ENCODE measurements at regions not wholly inside any gene's neighbourhood (a gene's known extent, or its start where the extent isn't known, plus 50 kb on each side); places are given as distances from the start of the nearest gene placed in this dataset.

DNA sequence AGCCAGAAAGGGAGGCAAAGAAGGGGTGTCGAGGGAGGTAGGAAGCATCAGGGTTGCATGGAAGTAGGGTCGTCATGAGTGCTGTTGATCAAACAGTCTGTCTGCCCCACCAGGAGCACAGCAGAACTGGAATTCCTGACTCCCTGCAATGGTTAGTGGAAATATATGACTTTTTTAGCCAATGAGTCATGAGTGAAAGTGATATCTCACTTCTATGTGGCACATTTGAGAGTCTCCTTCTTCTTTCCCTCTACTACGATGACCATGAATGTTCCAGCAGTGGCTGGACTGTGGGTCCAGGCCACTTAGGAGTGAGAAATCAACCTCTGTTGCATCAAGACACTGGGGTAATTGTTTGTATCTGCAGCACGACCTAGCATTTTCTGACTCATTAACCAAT lies 199.5 kb downstream of the TTC32 start:
- no peak for DNase-seq (ENCODE audit: low read depth, low spot score)
- H3K4me3 ChIP-seq (ENCODE audit: low read length), result no peak overlapping the region

DNA sequence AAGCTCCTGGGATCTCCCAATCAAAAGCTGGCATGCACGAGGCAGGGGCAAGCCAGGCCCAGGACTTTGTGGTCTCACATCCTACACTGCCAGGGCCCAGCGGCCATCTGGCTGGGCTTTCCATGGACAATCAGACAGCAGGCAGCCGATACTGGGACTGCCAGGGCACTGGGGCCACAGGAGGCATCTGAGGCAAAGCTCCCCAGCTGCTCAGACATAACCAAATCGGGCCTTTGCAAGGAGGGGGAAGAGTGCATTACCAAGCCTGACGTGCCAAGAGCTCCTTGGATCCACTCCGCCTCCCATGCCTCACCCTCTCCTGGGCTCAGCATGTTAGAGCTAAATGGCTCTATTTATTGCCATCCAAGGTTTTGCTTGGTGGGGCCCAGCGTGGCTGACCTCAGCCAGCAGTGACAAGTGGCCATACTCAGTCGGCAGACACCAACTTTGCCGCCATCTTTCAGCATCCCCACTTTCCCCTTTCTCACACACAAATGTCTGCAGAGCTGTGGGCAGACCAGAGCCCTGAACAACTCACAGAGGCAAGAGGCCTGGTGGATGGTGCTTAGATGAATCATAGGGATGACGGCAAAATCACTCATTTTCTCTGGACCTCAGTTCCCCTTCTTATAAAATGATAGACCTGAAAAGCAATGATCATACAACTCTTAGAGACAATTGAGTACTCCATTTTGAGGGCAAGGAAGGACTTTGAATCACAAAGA lies 200.8 kb downstream of the TTC32 start:
- no peak for DNase-seq (ENCODE audit: low read depth, low spot score)
- H3K4me3 ChIP-seq (ENCODE audit: low read length), result no peak overlapping the region

DNA sequence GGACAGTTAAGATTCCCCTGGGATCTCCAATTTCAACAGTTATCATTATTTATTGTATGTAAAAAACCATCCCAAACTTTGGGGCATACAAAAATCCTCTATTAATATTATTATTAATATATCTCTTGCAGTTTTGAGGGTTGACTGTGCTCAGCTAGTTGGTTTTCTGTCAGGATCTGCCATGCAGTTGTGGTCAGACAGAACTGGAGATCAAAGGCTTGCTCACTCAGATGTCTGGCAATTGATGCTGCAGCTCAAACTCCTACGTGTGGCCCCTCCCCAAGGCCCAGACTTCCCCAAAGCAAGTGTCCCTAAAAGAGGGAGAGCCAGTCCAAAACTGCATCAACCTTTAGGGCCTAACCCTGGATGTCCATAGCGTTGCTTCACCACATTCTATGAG lies 204.7 kb downstream of the TTC32 start:
- DNase-seq (ENCODE audit: low read depth, low spot score), result no peak
- no peak overlapping the region for H3K4me3 ChIP-seq (ENCODE audit: low read length)

DNA sequence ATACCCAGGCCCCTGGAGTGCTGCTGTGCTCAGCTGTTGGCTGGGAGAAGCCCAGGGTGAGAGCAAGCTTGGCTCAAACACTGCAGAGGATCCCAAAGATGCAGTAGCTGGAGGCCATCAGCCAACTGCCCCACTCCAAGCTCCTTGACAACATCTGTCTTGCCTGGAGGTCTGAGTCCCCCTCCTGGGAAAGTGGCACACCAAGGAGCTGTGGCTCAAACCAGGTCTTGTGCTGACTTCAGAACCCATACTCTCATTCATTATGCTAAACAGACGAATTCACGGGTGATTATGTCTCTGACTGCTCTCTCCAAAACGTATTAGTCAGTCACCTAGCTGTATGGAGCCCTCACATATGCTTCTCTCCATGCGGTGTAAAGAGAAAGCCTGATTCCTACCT lies 206.1 kb downstream of the TTC32 start:
- H3K4me3 ChIP-seq (ENCODE audit: low read length), result no peak overlapping the region
- no peak for DNase-seq (ENCODE audit: low read depth, low spot score)

DNA sequence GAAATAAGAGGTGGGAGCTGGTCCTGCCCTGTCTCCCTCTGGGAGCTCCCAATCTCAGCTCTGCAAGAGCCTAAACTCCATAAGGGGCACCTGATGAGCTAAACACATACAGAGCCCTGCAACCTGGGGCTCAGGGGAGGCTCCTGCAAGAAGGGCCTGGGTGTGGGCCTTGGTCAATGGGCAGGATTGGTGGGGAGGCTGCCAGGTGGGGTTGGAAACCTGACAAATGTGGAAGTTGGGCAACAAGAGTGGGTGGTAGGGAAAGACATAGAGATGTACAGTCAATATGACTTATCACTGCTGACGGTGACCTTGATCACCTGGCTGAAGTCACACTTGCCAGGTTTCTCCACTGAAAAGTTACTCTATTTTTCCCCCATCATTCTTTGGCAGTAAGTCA lies 209.9 kb downstream of the TTC32 start:
- no peak overlapping the region for H3K4me3 ChIP-seq (ENCODE audit: low read length)
- no peak for DNase-seq (ENCODE audit: low read depth, low spot score)

DNA sequence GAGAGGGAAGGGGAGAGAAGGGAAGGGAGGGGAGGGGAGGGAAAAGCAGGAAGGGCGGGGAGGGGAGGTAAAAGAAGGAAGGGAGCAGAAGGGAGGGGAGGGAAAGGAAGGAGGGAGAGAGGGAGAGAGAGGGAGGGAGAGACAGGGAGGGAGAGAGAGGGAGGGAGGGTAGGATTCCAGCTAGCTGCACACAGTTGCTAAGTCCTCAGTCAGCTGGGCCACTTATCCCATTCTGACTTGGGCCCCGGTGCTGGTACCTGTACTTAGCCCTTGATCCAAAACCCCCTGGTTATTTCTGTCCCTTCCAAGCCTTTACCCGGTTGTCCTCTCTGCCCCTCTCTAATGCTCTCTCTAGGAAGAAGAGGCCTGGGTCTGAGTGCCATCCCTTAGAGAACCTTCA lies 211.4 kb downstream of the TTC32 start:
- no peak overlapping the region for H3K4me3 ChIP-seq (ENCODE audit: low read length)
- no peak for DNase-seq (ENCODE audit: low read depth, low spot score)

DNA sequence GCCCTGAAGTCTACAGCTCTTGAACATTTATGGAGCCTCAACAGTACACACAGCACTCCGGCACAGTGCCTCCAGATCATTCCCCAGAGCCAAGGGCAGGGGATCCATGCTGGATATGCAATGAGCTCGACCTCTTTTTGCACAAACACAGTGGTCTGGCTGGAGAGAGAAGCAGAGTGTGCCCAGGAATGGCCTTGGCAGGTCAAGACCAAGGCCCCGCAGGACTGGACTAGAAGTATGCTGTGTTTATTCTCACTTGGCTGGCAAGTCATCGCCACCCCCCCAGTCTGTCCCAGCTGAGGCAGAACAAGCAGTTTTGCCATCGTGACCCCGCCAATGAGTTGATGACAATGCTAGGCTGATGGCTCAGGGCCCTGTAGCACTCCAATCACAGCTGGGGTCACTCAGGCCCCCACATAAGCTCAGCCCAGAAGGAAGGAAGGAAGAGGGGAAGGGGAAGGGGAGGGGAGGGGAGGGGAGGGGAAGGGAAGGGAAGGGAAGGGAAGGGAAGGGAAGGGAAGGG lies 212.1 kb downstream of the TTC32 start:
- H3K4me3 ChIP-seq (ENCODE audit: low read length), result no peak overlapping the region
- DNase-seq (ENCODE audit: low read depth, low spot score), result no peak

DNA sequence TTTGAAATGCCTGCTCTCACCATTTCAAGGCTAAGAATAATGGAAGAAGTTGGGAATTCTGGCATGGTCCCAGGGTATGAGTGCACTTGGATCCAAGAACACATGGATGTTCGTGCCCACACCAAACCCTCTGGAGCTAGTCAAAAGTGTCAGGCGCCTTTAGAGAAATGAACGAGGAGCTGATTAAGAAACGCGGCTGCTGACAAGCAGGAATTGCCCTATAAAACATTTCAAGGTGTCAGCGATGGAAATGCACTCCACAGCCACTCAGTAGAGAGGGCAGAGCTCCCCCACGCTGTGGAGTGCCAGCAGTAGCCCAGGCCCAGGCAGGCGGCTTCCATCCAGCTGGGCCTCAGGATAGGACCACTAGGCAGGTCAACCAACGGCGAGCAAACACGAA lies 213.7 kb downstream of the TTC32 start:
- no peak for DNase-seq (ENCODE audit: low read depth, low spot score)
- H3K4me3 ChIP-seq (ENCODE audit: low read length), result no peak overlapping the region

DNA sequence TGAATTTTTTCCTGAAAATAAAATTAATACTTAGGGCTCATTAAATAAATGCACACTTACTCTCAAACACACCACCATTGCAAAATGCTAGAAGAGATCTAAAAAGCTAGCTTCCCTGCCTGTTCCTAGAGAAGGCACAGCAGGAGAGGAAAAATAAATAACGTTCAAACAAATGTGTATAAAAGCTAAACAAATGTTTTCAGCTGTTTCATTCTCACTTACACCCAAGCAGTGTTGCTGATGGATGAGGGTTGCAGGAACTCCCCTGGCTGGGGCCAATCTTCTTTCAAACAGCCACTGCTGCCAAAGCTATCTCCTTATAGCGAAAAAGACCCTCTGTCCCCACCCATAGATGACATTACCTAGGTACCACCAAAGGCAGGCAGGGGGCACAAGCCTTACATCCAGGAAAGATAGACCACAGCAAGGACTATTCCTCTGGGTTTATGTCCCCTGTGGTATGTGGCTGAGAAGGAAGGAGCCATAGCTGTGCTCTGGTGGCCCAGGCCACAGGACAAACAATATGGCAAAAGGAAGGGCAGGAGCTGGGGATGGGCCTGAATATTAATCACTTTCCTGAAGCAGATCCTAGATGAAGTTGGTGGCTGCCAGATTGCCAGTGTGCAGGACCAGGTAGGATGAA lies 214.6 kb downstream of the TTC32 start:
- DNase-seq (ENCODE audit: low read depth, low spot score), result no peak
- no peak overlapping the region for H3K4me3 ChIP-seq (ENCODE audit: low read length)

DNA sequence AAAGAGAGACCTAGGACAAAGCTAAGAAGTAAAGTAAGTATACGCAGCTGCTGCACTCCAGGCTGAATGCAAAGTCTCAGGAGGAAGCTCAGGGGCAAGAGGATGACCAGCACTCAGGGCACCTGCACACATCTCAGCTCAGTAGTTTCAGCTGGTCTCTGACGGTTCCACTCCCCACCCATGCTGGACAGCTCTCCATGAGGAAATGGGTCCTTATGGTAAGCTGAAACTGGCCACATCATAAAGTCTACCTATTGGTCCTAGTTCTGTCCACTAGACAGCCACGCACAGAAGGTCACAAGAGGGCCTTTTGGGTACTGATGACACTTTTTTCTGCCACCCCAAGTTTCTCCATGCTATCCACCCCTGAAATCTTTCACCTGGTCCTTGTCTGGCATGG lies 215.3 kb downstream of the TTC32 start:
- DNase-seq (ENCODE audit: low read depth, low spot score), result no peak
- no peak overlapping the region for H3K4me3 ChIP-seq (ENCODE audit: low read length)

DNA sequence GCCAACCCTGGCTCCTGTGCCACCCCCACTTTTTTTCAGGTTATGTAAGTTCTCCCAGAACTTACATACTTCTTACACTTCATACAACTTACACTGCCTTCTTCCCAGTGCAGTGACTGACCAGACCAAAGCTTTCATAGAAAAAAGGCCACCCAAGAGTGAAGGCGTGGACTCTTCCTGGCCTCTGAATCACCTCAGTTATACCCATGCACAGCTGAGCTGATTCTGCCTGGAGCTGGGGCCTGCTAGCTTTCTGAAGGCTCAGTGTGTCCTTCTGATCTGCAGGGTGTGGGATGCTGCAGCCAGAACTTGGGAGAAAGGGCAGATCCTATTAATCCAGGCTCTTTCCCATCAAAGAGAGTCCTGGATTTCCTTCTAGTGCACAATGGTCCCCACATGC lies 216.1 kb downstream of the TTC32 start:
- DNase-seq (ENCODE audit: low read depth, low spot score), result no peak
- no peak overlapping the region for H3K4me3 ChIP-seq (ENCODE audit: low read length)

DNA sequence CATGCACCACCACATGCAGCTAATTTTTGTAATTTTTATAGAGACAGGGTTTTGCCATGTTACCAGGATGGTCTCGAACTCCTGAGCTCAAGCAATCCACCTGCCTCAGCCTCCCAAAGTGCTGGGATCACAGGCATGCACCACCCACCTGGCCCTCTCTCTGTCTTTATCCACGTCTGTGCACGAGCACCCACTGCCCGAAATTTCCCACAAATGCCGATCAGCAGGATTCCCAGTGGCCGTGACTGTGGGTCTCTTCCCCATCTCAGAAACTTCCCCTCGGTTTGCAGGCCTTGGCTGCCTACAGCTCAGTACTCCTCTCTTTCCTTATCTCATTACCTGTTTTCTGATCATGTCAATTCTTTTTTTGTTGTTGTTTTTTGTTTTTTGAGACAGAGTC lies 217.3 kb downstream of the TTC32 start:
- DNase-seq (ENCODE audit: low read depth, low spot score), result no peak
- no peak overlapping the region for H3K4me3 ChIP-seq (ENCODE audit: low read length)

DNA sequence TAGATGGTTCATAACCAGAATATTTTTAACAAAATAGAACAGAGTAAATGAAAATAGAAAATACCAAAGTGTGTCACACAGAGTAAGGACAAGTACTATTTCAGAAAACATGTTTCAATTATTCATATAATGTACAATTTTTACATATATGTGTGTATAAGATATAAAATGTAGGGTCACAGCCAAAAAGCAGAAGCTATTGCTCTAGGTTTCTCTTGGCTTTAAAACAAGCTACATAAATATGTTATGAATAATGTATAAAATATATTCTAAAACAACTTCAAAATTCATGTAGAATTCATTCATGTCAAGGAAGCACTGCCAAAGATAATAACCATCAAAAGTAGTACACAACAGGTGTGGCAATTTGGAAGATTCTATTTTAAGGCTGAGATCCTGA lies 218.2 kb downstream of the TTC32 start:
- H3K4me3 ChIP-seq (ENCODE audit: low read length), result no peak overlapping the region
- no peak for DNase-seq (ENCODE audit: low read depth, low spot score)

DNA sequence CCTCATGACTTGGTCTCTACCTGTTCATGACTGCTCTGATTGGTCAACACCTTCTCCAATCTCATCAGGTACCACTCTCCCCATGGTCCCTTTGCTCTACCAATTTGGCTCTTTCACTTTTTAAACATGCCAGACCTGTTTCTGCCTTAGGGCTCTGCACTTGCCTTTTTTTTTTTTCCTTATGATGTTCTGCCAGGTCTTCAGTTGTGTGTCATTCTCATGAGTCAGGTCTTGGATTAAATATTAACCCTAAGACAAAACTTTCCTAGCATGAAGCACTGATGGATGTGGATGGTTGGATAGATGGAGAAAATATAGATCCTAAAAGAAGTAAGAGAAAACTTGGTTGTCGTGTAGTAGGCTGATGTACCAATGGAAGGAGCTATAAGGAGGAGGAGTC lies 219.3 kb downstream of the TTC32 start:
- DNase-seq (ENCODE audit: low read depth, low spot score), result no peak
- no peak overlapping the region for H3K4me3 ChIP-seq (ENCODE audit: low read length)

DNA sequence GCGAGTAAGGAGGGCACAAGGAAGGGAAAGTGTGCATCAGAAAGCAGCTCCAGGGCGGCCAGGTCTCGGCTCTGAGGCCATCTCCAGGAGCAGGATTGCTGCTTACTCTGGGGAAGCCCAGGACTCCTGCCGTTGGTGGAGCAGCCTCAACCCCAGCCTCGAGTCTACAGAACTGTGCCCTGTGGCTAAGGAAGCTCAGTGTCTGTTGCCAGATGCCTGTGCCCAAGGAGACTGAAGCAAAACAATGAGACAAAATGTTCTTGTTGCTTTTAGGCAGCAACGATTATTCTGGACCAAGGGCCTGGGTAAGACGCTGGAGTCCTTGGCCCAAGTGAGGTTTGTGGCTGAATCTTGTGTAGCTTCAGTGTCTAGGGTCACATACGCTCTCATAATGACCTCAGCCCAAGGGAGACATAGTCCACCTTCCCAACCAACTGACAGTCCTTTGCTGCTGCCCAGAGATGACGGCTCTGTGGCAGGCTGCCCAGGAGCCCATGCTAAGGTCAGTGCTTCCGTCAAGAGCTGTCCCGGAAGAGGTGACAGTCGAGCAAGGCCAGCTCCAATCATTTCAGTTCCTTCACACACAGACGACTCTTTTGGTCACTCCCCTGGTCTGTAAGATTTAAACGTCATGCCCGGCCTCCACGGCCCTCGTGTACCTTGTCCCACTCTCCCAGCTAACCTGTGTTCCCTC lies 223.8 kb downstream of the TTC32 start:
- no peak overlapping the region for H3K4me3 ChIP-seq (ENCODE audit: low read length)
- DNase-seq (ENCODE audit: low read depth, low spot score), result no peak

DNA sequence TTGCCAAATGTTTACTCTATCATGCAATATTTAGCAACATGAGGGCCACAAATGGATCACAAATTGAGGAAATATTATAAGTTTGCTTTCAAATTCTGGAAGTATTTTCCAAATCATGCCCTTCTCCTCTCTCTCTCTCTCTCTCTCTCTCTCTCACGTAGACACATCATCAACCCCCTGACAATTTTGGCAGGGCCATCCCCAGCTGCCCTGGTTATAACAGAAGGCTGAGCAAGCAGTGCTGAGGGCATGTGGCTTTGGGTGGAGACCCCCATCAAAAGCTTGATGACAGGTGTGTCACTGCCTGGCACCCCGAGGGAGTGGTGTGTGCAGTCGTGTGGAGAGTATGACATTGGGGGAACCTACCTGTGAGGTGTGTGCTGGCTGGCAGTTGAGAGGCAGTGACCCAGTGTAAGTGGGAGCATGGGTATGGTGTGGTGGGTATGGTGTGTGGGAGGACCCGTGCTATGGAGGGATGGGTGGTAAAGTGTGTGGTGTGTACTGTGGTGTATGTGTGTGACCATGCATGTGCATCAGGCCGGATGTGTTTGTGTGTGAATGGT lies 224.5 kb downstream of the TTC32 start:
- no peak for DNase-seq (ENCODE audit: low read depth, low spot score)

DNA sequence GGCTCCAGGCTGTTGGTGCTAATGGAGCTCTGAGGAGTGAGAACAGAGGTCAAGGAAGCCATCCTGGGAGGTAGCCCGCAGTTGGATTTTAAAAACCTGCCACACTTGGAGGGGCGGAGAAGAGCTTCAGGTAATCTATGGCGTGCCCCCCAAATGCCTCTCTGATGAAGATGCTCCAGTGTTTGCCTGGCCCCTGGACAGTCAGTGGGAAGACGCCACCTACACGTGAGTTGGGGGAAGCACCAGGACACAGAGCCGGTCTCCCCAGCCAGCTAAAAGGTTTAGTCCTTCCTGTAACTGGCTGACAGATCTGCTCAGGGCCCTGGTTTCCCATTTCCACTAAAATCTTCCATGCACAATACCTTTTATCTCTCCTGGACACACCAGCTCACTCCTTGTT lies 225.0 kb downstream of the TTC32 start:
- DNase-seq (ENCODE audit: low read depth, low spot score), result peak; percentile 5
- H3K4me3 ChIP-seq (ENCODE audit: low read length), result no peak overlapping the region

More for the DNA sequence above, 224.5 kb downstream of the TTC32 start:
- H3K4me3 ChIP-seq (ENCODE audit: low read length), result no peak overlapping the region

DNA sequence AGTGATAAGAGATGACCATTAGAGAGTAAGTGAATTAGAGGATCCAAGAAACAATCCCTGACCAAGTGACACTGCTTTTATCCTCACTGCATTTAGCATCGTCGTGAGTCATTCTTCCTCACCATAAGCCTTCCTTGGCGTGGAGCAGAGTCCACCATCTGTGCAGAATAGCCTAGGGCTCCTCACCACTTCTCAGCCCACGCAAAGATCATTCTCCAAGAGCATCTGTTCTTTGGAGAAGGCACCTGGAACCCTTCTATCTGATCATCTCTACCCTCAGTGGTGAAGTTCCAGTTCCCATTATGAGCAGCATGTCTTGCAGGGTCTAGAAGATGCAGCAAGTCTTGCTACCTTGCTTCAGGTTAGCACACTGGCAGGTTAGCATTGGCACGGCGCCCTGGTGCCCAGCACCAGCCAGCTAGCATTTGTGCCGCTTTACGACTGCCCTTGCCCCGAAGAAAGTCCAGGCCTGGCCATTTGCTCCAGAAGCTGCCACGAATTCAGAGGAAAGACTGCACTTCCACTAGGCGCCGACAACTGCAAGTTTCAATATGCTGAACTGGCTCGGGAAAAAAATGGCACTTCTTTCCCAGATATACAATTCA lies 225.8 kb downstream of the TTC32 start:
- H3K4me3 ChIP-seq (ENCODE audit: low read length), result no peak overlapping the region
- DNase-seq (ENCODE audit: low read depth, low spot score), result no peak

DNA sequence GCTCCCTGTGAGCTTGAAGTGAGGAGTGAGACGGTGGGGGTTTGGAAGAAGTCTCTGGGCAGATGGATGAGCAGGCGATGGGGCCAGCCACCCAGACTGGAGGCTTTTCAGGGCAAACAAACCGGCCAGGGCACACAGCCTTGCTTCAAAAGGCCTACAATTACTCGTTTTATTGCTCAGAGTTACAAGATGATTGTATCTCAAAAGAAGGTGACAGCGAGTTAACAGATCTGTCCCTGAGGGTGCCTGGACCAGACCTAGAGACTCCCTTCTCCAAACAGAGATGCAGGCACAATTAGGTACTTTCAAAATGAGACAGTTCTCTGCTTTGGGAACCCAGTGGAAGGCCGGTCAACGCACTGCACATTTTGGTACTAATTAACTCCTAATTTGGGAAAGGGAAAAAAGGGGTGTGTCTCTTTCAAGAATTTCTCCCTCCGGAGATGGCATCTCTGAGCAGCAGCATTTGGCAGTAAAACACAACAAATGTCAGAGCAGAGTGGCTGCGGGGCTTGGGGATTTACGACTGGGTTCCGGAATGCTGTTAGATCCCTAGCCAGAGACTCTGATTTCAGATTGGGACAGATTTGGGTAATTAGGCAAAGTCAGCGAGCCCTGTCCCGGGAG lies 226.7 kb downstream of the TTC32 start:
- DNase-seq (ENCODE audit: low read depth, low spot score), result no peak
- H3K4me3 ChIP-seq (ENCODE audit: low read length), result no peak overlapping the region
